Body of pancreas (tissue), 4 donors: ENCODE measurements at regions not wholly inside any gene's neighbourhood (a gene's known extent, or its start where the extent isn't known, plus 50 kb on each side); places are given as distances from the start of the nearest gene placed in this dataset.
"Not testable (repeated sequence)": the region's sequence is repeated elsewhere in the genome, so short reads cannot be mapped to it uniquely, and the experiment has no call there.

Experiments used
- CTCF ChIP-seq, 7 experiments: fragments of 450-650 bp in 4 of 7; fragments of 200-600 bp in 3 of 7; sonication (generic) in 3 of 7; IDR thresholded peaks; one replicate each; pipeline ENCODE4 v1.5.1; 2016 to 2019; ENCODE audit warnings: antibody characterized with exemption in 7 of 7
- POLR2A ChIP-seq, 3 donors: fragments of 450-650 bp; IDR thresholded peaks; one replicate each; pipeline ENCODE4 v1.6.1; 2016; ENCODE audit warnings: antibody characterized with exemption in 3 of 3, mild to moderate bottlenecking in 2 of 3

- not testable (repeated sequence) for TF ChIP-seq CTCF, POLR2A (IDR thresholded peaks at IDR 0.05)
These were observed 1407.3 kb upstream of the PCDH10 start for GRCh38 chr4:131741836-131742235.
